Breast epithelium (tissue), 4 donors: ENCODE measurements at regions not wholly inside any gene's neighbourhood (a gene's known extent, or its start where the extent isn't known, plus 50 kb on each side); places are given as distances from the start of the nearest gene placed in this dataset.

Source experiments
- DNase-seq, 2 donors: peaks; one replicate each; pipeline ENCODE4 v3.0.0-alpha.2; 2019; ENCODE audit warnings: low spot score in 2 of 2
- H3K27ac ChIP-seq, 2 donors: fragments of 200-600 bp; sonication (generic) in 1 of 2; one replicate each; pipeline ENCODE4 v1.5.1; 2016 to 2019; ENCODE audit warnings: mild to moderate bottlenecking in 1 of 2
- H3K27me3 ChIP-seq, 2 donors: fragments of 200-600 bp; sonication (generic) in 1 of 2; one replicate each; pipeline versions ENCODE4 v1.5.1 to v1.6.0; 2017 to 2019; ENCODE audit warnings: control low read depth in 1 of 2, mild to moderate bottlenecking in 1 of 2
- H3K36me3 ChIP-seq: fragments of 200-600 bp; one replicate; pipeline ENCODE4 v1.5.1; 2019
- H3K4me1 ChIP-seq, 2 donors: fragments of 200-600 bp; sonication (generic); one replicate each; pipeline ENCODE4 v1.5.1; 2016 to 2019; ENCODE audit warnings: control low read depth in 1 of 2
- H3K4me3 ChIP-seq, 3 donors: fragments of 200-600 bp; sonication (generic); 1 replicate in 2 of 3; 2 replicates in 1 of 3; pipeline ENCODE4 v1.5.1; 2016 to 2019; ENCODE audit warnings: mild to moderate bottlenecking in 3 of 3, moderate library complexity in 2 of 3
- H3K9me3 ChIP-seq, 2 donors: fragments of 200-600 bp; sonication (generic) in 1 of 2; one replicate each; pipeline ENCODE4 v1.5.1; 2016 to 2019; ENCODE audit warnings: control low read depth in 1 of 2
- POLR2A ChIP-seq: fragments of 450-650 bp; IDR thresholded peaks from one replicate; pipeline ENCODE4 v1.6.1; 2016; ENCODE audit warnings: antibody characterized with exemption, mild to moderate bottlenecking, moderate library complexity
- POLR2AphosphoS5 ChIP-seq, 3 donors: sonication (generic); formaldehyde crosslinking; IDR thresholded peaks; one replicate each; pipeline ENCODE4 v1.6.1; 2017; ENCODE audit warnings: antibody characterized with exemption in 3 of 3
- intact Hi-C: fragments of 100-400 bp; cut with DNase I; formaldehyde crosslinking; loops from one replicate; pipeline ENCODE4 v1.15.1; 2023; ENCODE audit warnings: low total_unique reads
- TF ChIP-seq, protein P1 (sequence below), 3 donors: fragments of 450-650 bp; IDR thresholded peaks; one replicate each; pipeline ENCODE4 v1.5.1; 2016 to 2017; ENCODE audit warnings: antibody characterized with exemption in 3 of 3, mild to moderate bottlenecking in 3 of 3, moderate library complexity in 3 of 3

DNA sequence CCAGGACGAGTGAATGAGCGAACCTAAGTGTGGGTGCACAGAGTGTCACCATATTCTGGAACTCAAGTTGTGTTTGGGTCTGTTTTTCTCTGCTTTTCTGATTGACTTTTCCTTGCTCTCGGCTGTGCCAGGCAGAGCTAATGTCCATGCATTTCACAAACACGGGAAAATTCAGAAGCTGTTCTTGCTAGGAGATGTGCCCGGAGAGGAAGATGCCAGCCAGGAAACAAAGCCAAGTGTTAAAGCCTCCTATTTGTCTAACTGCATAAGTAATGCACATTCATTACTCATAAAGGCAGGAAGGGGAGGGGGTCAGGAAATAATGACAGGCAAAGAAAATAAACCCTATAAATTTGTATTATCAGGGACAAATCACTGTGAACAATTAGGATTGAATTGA, 250.4 kb upstream of the SFSWAP start:
- DNase-seq = no peak
- intact Hi-C loops = no loop called here
- H3K4me1 ChIP-seq = no peaks in the 10 kb centered on the region
- no peaks in the 10 kb centered on the region for H3K9me3 ChIP-seq
- H3K4me3 ChIP-seq = no peak overlapping the region
- peaks cover 0 to 56% of the 10 kb centered on the region in 2 donors for H3K27me3 ChIP-seq
- no peaks in the 10 kb centered on the region for H3K36me3 ChIP-seq
- no peak overlapping the region for H3K27ac ChIP-seq
- TF ChIP-seq, protein P1, sequence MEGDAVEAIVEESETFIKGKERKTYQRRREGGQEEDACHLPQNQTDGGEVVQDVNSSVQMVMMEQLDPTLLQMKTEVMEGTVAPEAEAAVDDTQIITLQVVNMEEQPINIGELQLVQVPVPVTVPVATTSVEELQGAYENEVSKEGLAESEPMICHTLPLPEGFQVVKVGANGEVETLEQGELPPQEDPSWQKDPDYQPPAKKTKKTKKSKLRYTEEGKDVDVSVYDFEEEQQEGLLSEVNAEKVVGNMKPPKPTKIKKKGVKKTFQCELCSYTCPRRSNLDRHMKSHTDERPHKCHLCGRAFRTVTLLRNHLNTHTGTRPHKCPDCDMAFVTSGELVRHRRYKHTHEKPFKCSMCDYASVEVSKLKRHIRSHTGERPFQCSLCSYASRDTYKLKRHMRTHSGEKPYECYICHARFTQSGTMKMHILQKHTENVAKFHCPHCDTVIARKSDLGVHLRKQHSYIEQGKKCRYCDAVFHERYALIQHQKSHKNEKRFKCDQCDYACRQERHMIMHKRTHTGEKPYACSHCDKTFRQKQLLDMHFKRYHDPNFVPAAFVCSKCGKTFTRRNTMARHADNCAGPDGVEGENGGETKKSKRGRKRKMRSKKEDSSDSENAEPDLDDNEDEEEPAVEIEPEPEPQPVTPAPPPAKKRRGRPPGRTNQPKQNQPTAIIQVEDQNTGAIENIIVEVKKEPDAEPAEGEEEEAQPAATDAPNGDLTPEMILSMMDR (IDR thresholded peaks at IDR 0.05) = no peak
- TF ChIP-seq POLR2AphosphoS5 (IDR thresholded peaks at IDR 0.05) (no peak), POLR2A (no peak)

DNA sequence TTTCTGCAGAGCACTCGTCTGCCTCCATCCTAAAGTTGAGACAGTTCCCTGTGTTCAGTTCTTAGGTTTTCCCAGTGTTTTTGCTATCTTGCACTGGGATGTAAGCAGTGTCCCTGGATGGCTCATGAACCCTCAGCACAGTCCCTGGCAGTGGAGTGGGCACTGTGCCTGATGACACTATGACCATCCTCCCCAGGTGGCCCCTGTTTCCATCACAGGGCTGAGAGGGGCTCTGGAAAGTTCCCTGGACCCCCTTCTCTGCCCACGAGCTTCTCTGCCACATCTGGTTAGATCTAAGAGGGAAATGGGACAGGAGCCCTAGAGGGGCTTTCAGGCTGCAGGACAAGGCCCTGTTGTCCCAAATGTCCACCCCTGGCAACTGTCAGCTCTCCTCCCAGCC, 249.8 kb upstream of the SFSWAP start:
- no peak for TF ChIP-seq POLR2AphosphoS5 (IDR thresholded peaks at IDR 0.05)
- TF ChIP-seq POLR2A = no peak
- TF ChIP-seq, protein P1 (IDR thresholded peaks at IDR 0.05) = no peak
- DNase-seq = no peak
- Histone ChIP-seq H3K36me3 (no peaks in the 10 kb centered on the region), H3K27ac (no peak overlapping the region), H3K27me3 (peaks cover 0 to 50% of the 10 kb centered on the region in 2 donors), H3K4me1 (no peaks in the 10 kb centered on the region), H3K4me3 (no peak overlapping the region), H3K9me3 (no peaks in the 10 kb centered on the region)
- intact Hi-C loops = no loop called here

DNA sequence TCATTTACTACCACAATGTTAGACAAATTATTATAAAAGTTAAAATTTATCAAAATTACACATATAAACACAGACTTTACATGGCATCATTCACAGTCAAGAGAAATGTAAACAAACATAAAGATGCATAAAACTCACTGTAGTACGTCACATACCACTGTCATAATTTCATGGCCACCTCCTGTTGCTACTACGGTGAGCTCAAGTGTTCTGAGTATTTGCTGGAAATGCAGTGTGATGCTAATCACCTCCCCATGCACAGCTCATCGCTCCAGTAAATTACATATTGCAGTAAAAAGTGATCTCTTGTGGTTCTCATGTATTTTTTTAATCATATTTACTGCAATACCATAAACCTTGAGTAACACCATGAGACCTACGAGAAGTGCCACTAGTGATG, 247.7 kb upstream of the SFSWAP start:
- peaks cover 0 to 45% of the 10 kb centered on the region in 2 donors for H3K27me3 ChIP-seq
- intact Hi-C loops = no loop called here
- H3K36me3 ChIP-seq = no peaks in the 10 kb centered on the region
- no peaks in the 10 kb centered on the region for H3K4me1 ChIP-seq
- no peak for DNase-seq
- H3K4me3 ChIP-seq = no peak overlapping the region
- no peak overlapping the region for H3K27ac ChIP-seq
- peaks cover 7 to 8% of the 10 kb centered on the region in 2 donors for H3K9me3 ChIP-seq
- no peak for TF ChIP-seq POLR2AphosphoS5 (IDR thresholded peaks at IDR 0.05)
- TF ChIP-seq, protein P1 (IDR thresholded peaks at IDR 0.05) = no peak
- TF ChIP-seq POLR2A = no peak

DNA sequence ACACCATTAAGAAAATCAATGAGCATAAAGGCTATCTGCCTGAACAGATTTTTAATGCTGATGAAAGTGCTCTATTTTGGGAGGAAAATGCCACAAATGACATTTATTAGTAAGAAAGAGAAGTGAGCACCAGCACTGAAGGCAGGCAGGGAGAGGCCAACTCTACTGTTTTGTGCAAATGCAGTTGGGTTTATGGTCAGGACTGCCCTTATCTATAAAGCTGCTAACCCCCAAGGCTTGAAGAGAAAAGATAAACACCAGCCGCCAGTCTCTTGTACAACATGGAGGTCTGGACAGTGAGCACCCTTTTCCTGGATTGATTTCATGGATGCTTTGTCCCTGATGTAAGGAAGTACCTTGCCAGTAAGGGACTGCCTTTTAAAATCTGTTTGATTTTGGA, 246.8 kb upstream of the SFSWAP start:
- intact Hi-C loops = no loop called here
- Histone ChIP-seq H3K4me1 (no peaks in the 10 kb centered on the region), H3K9me3 (peaks cover 7 to 8% of the 10 kb centered on the region in 2 donors), H3K27ac (no peak overlapping the region), H3K36me3 (no peaks in the 10 kb centered on the region), H3K4me3 (no peak overlapping the region), H3K27me3 (peaks cover 0 to 40% of the 10 kb centered on the region in 2 donors)
- DNase-seq = no peak
- TF ChIP-seq POLR2AphosphoS5 (IDR thresholded peaks at IDR 0.05) (no peak), POLR2A (no peak)
- TF ChIP-seq, protein P1 (IDR thresholded peaks at IDR 0.05) = no peak

DNA sequence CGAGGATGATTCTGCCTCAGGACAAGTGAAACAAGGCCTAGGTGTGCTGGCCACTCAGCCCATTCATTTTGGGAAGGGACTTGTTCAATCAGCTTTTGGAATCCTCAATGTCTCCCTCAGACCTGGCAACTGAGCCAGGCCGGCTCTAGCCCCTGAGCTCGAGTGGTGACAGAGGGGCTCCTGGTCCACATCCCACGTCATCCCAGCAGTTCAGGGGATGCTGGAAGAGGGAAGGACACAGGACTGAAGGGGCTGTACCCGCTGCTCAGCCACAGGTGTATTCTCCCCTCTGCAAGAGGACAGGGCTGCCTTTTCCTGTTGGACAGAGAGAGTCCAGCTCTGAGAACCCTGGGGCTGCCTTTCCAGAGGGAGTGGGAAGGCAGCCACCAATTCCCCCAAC, 244.6 kb upstream of the SFSWAP start:
- Histone ChIP-seq H3K27ac (no peak overlapping the region), H3K9me3 (peaks cover 7 to 8% of the 10 kb centered on the region in 2 donors), H3K27me3 (peaks cover 0 to 20% of the 10 kb centered on the region in 2 donors), H3K4me1 (no peaks in the 10 kb centered on the region), H3K36me3 (no peaks in the 10 kb centered on the region), H3K4me3 (no peak overlapping the region)
- no peak for DNase-seq
- intact Hi-C loops = no loop called here
- TF ChIP-seq, protein P1 (IDR thresholded peaks at IDR 0.05) = no peak
- TF ChIP-seq POLR2A = no peak
- no peak for TF ChIP-seq POLR2AphosphoS5 (IDR thresholded peaks at IDR 0.05)
